Putamen (tissue), 1 donor: ENCODE measurements at regions not wholly inside any gene's neighbourhood (a gene's known extent, or its start where the extent isn't known, plus 50 kb on each side); places are given as distances from the start of the nearest gene placed in this dataset.
"Not testable (repeated sequence)": the region's sequence is repeated elsewhere in the genome, so short reads cannot be mapped to it uniquely, and the experiment has no call there.

ENCODE experiments used
- DNase-seq: peaks from one replicate; pipeline ENCODE4 v3.0.0-alpha.2; 2016; ENCODE audit warnings: low spot score

GRCh38 chr16:5207862-5208498 is 110.4 kb upstream of the EEF2KMT start:
- DNase-seq, result peak; percentile 12

GRCh38 chr16:5207001-5207523 is 109.5 kb upstream of the EEF2KMT start:
- no peak for DNase-seq

GRCh38 chr16:5206331-5206990 is 108.9 kb upstream of the EEF2KMT start:
- DNase-seq, result no peak

- DNase-seq, result no peak
Observed at GRCh38 chr16:5205361-5206040, 107.9 kb upstream of the EEF2KMT start.

GRCh38 chr16:5203675-5204074 is 106.1 kb upstream of the EEF2KMT start:
- not testable (repeated sequence) for DNase-seq

GRCh38 chr16:5200123-5200522 is 102.5 kb upstream of the EEF2KMT start:
- no peak for DNase-seq

- no peak for DNase-seq
Observed at GRCh38 chr16:5196204-5196603, 98.6 kb upstream of the EEF2KMT start.

GRCh38 chr16:5193861-5194260 is 96.3 kb upstream of the EEF2KMT start:
- no peak for DNase-seq

- no peak for DNase-seq
Observed at GRCh38 chr16:5188989-5189352, 91.4 kb upstream of the EEF2KMT start.

GRCh38 chr16:5188318-5188988 is 90.9 kb upstream of the EEF2KMT start:
- no peak for DNase-seq

GRCh38 chr16:5187402-5187952 is 89.9 kb upstream of the EEF2KMT start:
- no peak for DNase-seq

- no peak for DNase-seq
Observed at GRCh38 chr16:5186381-5186903, 88.8 kb upstream of the EEF2KMT start.

GRCh38 chr16:5176505-5176904 is 78.9 kb upstream of the EEF2KMT start:
- DNase-seq, result no peak

- no peak for DNase-seq
Observed at GRCh38 chr16:5175266-5175665, 77.7 kb upstream of the EEF2KMT start.

GRCh38 chr16:5166486-5166885 is 68.9 kb upstream of the EEF2KMT start:
- no peak for DNase-seq

- not testable (repeated sequence) for DNase-seq
Observed at GRCh38 chr16:5165429-5165828, 67.8 kb upstream of the EEF2KMT start.

GRCh38 chr16:5162801-5163200 is 65.2 kb upstream of the EEF2KMT start:
- DNase-seq, result not testable (repeated sequence)

- not testable (repeated sequence) for DNase-seq
Observed at GRCh38 chr16:5161888-5162287, 64.3 kb upstream of the EEF2KMT start.

GRCh38 chr16:5160010-5160409 is 62.4 kb upstream of the EEF2KMT start:
- not testable (repeated sequence) for DNase-seq

- not testable (repeated sequence) for DNase-seq
Observed at GRCh38 chr16:5159537-5159936, 61.9 kb upstream of the EEF2KMT start.

GRCh38 chr16:5158494-5158893 is 60.9 kb upstream of the EEF2KMT start:
- no peak for DNase-seq

- not testable (repeated sequence) for DNase-seq
Observed at GRCh38 chr16:5156486-5156885, 58.9 kb upstream of the EEF2KMT start.
